Left lobe of liver (tissue), 2 donors: ENCODE measurements at regions not wholly inside any gene's neighbourhood (a gene's known extent, or its start where the extent isn't known, plus 50 kb on each side); places are given as distances from the start of the nearest gene placed in this dataset.

Experiments
- ATAC-seq: fragments of 200-7000 bp; cut with Tn5 transposase; one replicate; pipeline ENCODE4 v1.9.1; 2020; ENCODE audit warnings: mild to moderate bottlenecking, moderate library complexity
- DNase-seq: peaks from one replicate; pipeline ENCODE4 v3.0.0-alpha.2; 2020; ENCODE audit warnings: low spot score
- donor health status: DM: no; HTN: no; CAD: no; lungs with moderate emphysema.
- donor health status: DM: no; HTN: yes; CAD: no.

DNA sequence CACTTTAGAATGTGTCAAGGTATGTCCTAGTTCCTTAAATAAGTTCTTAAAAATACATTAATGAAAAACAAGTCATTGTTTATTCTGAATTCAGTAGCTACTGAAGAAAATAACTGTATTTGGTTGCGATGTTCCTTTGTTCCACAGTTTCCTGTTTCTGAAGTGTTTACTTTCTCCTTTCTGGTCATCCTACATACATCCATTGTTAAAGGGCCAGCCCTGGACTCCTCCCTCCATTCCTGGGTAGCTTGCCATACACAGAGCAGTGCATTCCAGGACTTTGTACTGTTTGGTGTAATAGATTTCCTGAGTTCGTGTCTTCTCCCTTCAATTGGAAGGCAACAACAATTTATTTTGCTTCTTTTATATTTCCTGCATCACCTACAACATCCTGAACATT, 845.4 kb upstream of the CXADR start:
- no peak for ATAC-seq
- DNase-seq, result no peak

DNA sequence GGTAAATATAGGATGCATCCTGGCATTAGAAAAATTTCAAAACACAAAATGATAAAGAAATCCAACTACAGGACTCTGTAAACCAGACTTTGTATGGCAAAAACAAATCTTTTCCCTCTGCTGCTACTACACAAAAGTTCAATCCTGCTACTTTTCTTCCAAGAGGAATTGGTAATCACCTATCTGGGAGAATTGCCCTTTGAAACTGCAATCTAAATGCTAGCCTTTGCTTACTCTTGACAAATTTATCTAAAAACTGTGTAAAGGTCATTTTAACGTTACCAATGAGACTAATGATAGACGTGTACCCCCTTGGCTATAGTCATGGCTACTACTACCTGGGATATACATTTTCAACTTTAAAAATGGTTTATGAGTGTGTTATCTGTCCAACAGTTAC, 837.9 kb upstream of the CXADR start:
- no peak for DNase-seq
- peak; percentile 85 for ATAC-seq

DNA sequence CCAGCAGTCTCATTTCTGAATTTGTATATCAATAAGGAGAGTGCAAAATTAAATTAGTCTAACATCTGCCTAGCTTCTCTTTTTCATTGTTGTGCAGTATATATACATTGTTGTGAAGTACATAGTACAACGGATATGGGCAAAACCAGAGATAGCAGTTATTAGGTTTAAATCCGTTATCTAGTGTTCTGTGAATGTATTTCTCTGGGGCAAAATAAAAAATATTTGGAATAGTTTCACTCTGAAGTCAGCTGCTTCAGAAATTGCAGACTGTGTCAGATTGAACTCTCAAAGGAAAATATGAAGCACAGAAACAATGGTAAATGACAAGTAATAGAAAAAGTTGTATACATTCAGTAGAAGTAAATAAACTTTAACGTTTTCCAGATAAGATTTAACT, 836.5 kb upstream of the CXADR start:
- no peak for DNase-seq
- no peak for ATAC-seq

- no peak for DNase-seq
- ATAC-seq, result no peak
These were observed 834.2 kb upstream of the CXADR start for GRCh38 chr21:16678429-16679160.

- ATAC-seq (no peak), DNase-seq (no peak)
These were observed 817.8 kb upstream of the CXADR start for GRCh38 chr21:16695074-16695473.

GRCh38 chr21:16707274-16707673, 805.6 kb upstream of the CXADR start:
- ATAC-seq (no peak), DNase-seq (no peak)

DNA sequence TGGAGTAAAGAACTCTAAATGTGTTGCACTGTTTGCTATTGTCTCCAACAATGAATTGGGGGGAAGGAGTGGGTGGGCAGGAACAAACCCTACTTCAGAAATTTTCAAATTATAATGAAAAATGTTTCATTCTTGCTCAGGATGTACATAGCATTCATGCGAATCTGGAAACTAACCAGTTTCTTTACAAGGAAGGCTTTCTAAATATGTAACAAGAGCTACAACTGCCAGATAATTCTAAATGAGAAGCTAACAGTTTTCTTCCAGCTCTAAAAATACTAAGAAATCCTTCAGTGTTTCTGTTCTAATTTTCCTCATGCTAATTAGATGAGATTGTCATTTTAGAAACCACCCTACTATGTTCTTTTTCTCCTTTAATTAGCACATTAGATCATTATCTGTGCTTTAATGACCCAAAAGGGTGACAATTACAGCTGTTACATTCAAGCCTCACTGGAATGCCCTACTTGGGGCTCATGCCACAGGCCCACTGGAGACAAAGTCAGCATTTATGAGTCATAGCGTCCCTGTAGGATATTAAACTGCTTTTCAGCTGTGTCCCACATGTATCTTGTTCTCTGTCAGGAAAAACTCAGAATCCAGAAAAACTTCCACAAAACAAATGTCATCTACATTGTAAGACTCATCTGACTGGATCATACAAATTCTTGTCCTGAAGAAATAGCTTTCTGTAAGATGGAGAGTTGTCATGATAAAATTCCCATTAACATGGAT, 804.6 kb upstream of the CXADR start:
- no peak for DNase-seq
- ATAC-seq, result no peak

GRCh38 chr21:16709866-16710550, 802.8 kb upstream of the CXADR start:
- ATAC-seq (no peak), DNase-seq (no peak)

- no peak for ATAC-seq
- DNase-seq, result no peak
These were observed 801.1 kb upstream of the CXADR start for GRCh38 chr21:16711757-16712156.

GRCh38 chr21:16713331-16714117, 799.3 kb upstream of the CXADR start:
- ATAC-seq, result no peak

GRCh38 chr21:16740511-16740910, 772.3 kb upstream of the CXADR start:
- no peak for DNase-seq
- ATAC-seq, result no peak

More at GRCh38 chr21:16713331-16714117, 799.3 kb upstream of the CXADR start:
- no peak for DNase-seq

GRCh38 chr21:16741141-16741665, 771.6 kb upstream of the CXADR start:
- ATAC-seq (no peak), DNase-seq (no peak)

DNA sequence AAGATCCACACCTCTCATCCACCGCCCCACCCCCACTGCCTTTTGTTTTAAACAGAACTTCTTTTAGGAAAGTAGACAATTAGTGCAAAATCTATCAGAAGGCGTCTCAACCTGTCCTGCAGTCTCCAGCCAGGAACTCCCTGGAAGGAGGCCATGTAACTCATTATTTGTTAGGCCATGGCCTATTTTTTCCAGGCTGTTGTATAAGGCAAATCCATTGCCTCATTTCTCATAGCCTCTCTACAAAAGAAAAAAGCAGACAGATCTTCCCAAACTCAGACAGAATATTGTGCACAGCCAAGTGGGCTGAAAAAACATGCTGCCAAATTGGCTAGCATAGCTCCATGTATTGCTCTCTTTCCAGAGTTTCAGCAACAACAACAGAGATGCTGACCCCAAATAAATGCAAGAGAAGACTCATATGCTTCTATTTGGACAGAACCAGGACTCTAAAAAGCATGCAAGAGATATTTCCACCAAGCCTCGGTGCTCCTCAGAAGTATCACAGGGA, 770.7 kb upstream of the CXADR start:
- ATAC-seq, result peak; percentile 56
- no peak for DNase-seq

DNA sequence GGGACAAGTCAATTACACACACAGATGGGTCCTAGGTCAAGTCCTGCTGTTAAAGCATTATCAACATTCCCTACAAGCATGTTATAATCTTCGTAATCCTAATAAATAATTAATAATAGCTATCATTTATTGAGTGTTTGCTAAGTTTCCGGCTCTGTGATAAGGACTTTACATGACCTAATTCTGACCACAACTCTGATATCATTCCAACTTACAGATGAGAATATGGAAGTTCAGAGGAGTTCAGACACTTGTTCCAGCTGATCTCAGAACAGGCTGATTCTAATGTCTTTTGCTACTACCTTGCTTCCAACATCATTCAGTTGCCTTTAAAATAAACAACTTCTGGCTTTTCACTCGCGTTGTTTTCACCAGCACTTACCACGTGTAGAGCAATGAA, 770.1 kb upstream of the CXADR start:
- DNase-seq (no peak), ATAC-seq (no peak)

GRCh38 chr21:16743317-16743716, 769.5 kb upstream of the CXADR start:
- DNase-seq (no peak), ATAC-seq (no peak)

DNA sequence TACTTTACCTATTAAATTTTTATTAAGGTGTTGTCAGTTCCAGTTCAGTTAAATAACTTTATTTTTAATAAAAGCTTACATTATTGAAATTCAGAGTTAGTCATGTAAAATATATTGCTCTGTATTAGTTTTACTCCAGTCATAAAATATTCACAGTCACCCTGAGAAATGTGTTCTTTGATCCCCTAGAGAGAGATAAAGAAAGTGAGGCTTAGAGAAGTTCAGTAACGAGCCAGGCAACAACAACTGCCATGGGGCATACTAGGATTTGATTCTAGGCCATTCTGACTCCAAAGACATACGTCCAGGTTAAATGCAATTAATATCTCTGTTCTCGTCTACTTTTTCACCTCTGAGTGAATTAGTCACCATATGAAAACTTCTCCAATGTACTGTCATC, 761.9 kb upstream of the CXADR start:
- ATAC-seq (no peak), DNase-seq (no peak)

- DNase-seq (no peak), ATAC-seq (peak; percentile 28)
These were observed 761.0 kb upstream of the CXADR start for GRCh38 chr21:16751695-16752474.

DNA sequence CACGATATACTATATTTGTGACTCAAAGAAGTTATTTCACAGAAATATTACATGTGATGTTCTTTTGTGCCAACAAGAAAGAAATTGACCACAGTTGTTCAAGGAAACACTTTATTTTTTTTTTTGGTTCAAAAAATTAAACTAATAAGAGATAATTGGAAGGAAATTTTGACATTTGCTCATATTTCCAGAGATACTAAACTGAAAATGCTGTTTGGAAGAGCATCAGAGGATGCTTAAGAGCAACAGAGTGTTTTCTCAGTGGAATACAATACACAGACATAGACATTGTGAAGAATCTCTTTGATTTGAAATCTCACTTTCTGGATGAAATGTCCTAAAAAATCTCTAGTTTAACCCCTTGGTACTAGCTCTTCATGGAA, 760.4 kb upstream of the CXADR start:
- DNase-seq (no peak), ATAC-seq (no peak)

GRCh38 chr21:16755061-16755460, 757.8 kb upstream of the CXADR start:
- DNase-seq (no peak), ATAC-seq (no peak)

DNA sequence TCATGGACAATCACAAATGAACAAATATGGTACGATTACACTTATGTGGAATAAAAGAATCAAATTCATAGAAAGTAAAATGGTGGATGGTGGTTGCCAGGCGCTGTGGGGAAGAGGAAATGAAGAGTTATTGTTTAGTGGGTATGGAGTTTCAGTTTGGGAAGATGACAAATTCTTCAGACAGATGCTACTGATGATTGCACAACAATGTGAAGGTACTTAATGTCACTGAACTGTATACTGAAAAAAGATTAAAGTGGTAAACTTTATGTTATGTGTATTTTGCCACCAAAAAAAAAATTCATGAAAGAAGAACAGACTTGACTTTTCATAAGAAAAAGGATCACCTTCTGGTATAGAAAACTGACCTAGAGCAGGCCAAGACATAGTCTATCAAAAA, 745.6 kb upstream of the CXADR start:
- DNase-seq (no peak), ATAC-seq (no peak)
